ENCODE measurements at regions not wholly inside any gene's neighbourhood (a gene's known extent, or its start where the extent isn't known, plus 50 kb on each side); places are given as distances from the start of the nearest gene placed in this dataset.

GRCh38 chr5:31090467-31090866, 103.0 kb upstream of the CDH6 start:
- TF ChIP-seq MAFK (IDR thresholded peaks at IDR 0.05; ENCODE audit: low read depth, low read length) (no peak), JUN (IDR thresholded peaks at IDR 0.05; ENCODE audit: low read depth, low read length) (no peak), CTBP2 (IDR thresholded peaks at IDR 0.05; ENCODE audit: borderline replicate concordance, insufficient read depth, insufficient read length, low read length) (no peak), GTF2F1 (IDR thresholded peaks at IDR 0.05; ENCODE audit: borderline replicate concordance, low read depth, low read length) (no peak), FOSL1 (IDR thresholded peaks at IDR 0.05; ENCODE audit: insufficient read depth, low read depth, low read length) (no peak), GABPA (IDR thresholded peaks at IDR 0.05; ENCODE audit: borderline replicate concordance, insufficient read depth, low read length) (no peak), CTCF (IDR thresholded peaks at IDR 0.05; ENCODE audit: control extremely low read depth in 1 of 3, insufficient read depth in 1 of 3, low read depth in 1 of 3, low read length in 3 of 3) (no peak), TAF7 (optimal IDR thresholded peaks at IDR 0.05; ENCODE audit: borderline replicate concordance, low read depth, low read length) (no peak), YY1 (IDR thresholded peaks at IDR 0.05; ENCODE audit: low read depth, low read length) (no peak)
- TF ChIP-seq, protein P1, sequence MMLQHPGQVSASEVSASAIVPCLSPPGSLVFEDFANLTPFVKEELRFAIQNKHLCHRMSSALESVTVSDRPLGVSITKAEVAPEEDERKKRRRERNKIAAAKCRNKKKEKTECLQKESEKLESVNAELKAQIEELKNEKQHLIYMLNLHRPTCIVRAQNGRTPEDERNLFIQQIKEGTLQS (IDR thresholded peaks at IDR 0.05; ENCODE audit: insufficient read depth, low read depth, low read length): no peak
- H3K4me2 ChIP-seq (ENCODE audit: insufficient read depth in 1 of 2, low read depth in 2 of 2, low read length in 2 of 2): no peak overlapping the region
- no peak overlapping the region for H3K4ac ChIP-seq (replicated peaks; ENCODE audit: insufficient read length, low read depth, low read length)
- H2BK5ac ChIP-seq (ENCODE audit: low read depth, low read length): no peak overlapping the region
- no peak overlapping the region for H4K5ac ChIP-seq (ENCODE audit: insufficient read length, low read depth, low read length)
- no peak overlapping the region for H2AK5ac ChIP-seq (ENCODE audit: low read depth, low read length)
- no peak overlapping the region for H3K4me3 ChIP-seq (ENCODE audit: extremely low read depth in 1 of 4, insufficient read depth in 2 of 4, low read depth in 3 of 4, low read length in 4 of 4)
- no peak overlapping the region for H4K8ac ChIP-seq (ENCODE audit: extremely low read depth, insufficient read depth, low read length)
- no peak overlapping the region for H3K23ac ChIP-seq (ENCODE audit: insufficient read length)
- no peak overlapping the region for H2BK20ac ChIP-seq (ENCODE audit: low read length)
- no peaks in the 10 kb centered on the region for H3K27me3 ChIP-seq (replicated peaks in 1 of 4; ENCODE audit: control insufficient read depth in 3 of 4, extremely low read depth in 1 of 4, insufficient read depth in 3 of 4, low read length in 3 of 4)
- no peak overlapping the region for H3K56ac ChIP-seq (replicated peaks; ENCODE audit: insufficient read length, low read depth, low read length)
- no peak overlapping the region for H3K14ac ChIP-seq (ENCODE audit: insufficient read length)
- no peak overlapping the region for H3K27ac ChIP-seq (ENCODE audit: low read depth, low read length)
- WGBS, 2 experiments (ENCODE audit: extremely low coverage in 1 of 2, insufficient coverage in 1 of 2, insufficient read length in 1 of 2, insufficient replicate concordance in 2 of 2, low coverage in 1 of 2, low lambda C conversion rate in 2 of 2, missing lambda C conversion rate in 1 of 2): 95% methylated on average over 3 of the region's 3 CpGs; no CpG with 5 or more reads in 1 of the 2 experiments
- H3K79me2 ChIP-seq (ENCODE audit: control insufficient read depth in 1 of 2, insufficient read depth in 2 of 2, low read length in 2 of 2): no peaks in the 10 kb centered on the region
- no peak overlapping the region for H2AFZ ChIP-seq (ENCODE audit: low read length)
- no peaks in the 10 kb centered on the region for H3K23me2 ChIP-seq (ENCODE audit: low read depth, low read length)
- H2BK120ac ChIP-seq (replicated peaks; ENCODE audit: low read depth, low read length): no peak overlapping the region
- H3K9me3 ChIP-seq (ENCODE audit: insufficient read depth in 2 of 2, low read depth in 1 of 2, low read length in 1 of 2): 0 out of 4 replicates have a peak, but pooled peaks cover 0 to 3% of the 10 kb centered on the region in 2 experiments
- no peaks in the 10 kb centered on the region for H3K79me1 ChIP-seq (ENCODE audit: low read depth, low read length)
- H4K91ac ChIP-seq (replicated peaks; ENCODE audit: insufficient read length, low read length): no peak overlapping the region
- no peak overlapping the region for H2BK15ac ChIP-seq (ENCODE audit: low read length)
- peaks cover 0 to 7% (median 2%) of the 10 kb centered on the region in 4 experiments; a peak in 3 of 7 replicates for H3K4me1 ChIP-seq (replicated peaks in 1 of 4; ENCODE audit: control insufficient read depth in 3 of 4, insufficient read depth in 4 of 4, low read length in 3 of 4)
- H3K9ac ChIP-seq (replicated peaks in 1 of 4; ENCODE audit: extremely low read depth in 1 of 4, low read depth in 3 of 4, low read length in 3 of 4): no peak overlapping the region
- DNase-seq (ENCODE audit: low read depth in 1 of 2, low spot score in 2 of 2): no peak
- ChIA-PET CTCF (ENCODE audit: partially characterized antibody) (no interaction called here), POLR2A (ENCODE audit: partially characterized antibody) (no interaction called here)
- H2BK12ac ChIP-seq (ENCODE audit: low read depth, low read length): no peak overlapping the region
- no peaks in the 10 kb centered on the region for H4K20me1 ChIP-seq (replicated peaks in 1 of 2; ENCODE audit: control insufficient read depth in 1 of 2, insufficient read depth in 2 of 2, low read length in 2 of 2)
- H3K18ac ChIP-seq (ENCODE audit: extremely low read depth, low read length): no peak overlapping the region
- no peaks in the 10 kb centered on the region for H3K36me3 ChIP-seq (ENCODE audit: control insufficient read depth in 2 of 4, insufficient read depth in 4 of 4, low read length in 3 of 4)
- FAIRE-seq: no peak

Data from H1 (cell line).